K562 (cell line): ENCODE measurements at regions not wholly inside any gene's neighbourhood (a gene's known extent, or its start where the extent isn't known, plus 50 kb on each side); places are given as distances from the start of the nearest gene placed in this dataset.

Experiments used
- FOXJ2 ChIP-seq: fragments of 200-800 bp; sonication (Bioruptor generic); IDR thresholded peaks from 2 replicates; pipeline ENCODE4 v1.6.1; 2016; ENCODE audit warnings: missing genetic modification characterization, missing compliant biosample characterization
- HES1 ChIP-seq: fragments of 450-650 bp; IDR thresholded peaks from 2 replicates; pipeline ENCODE4 v1.6.1; 2016; ENCODE audit warnings: low read depth, mild to moderate bottlenecking, moderate library complexity
- NR2C2 ChIP-seq, 2 experiments: fragments of 200-800 bp in 1 of 2; sonication (Bioruptor generic) in 1 of 2; sonication (generic) in 1 of 2; formaldehyde crosslinking in 1 of 2; IDR thresholded peaks; 2 replicates each; pipeline versions ENCODE4 v1.6.1 to v1.8.0; 2016 to 2022; ENCODE audit warnings: mild to moderate bottlenecking in 1 of 2, missing compliant biosample characterization in 1 of 2, missing genetic modification characterization in 1 of 2, missing genetic modification reagents in 1 of 2
- ZKSCAN8 ChIP-seq: fragments of 200-800 bp; sonication (Bioruptor generic); IDR thresholded peaks from 2 replicates; pipeline ENCODE4 v1.6.1; 2016; ENCODE audit warnings: missing genetic modification characterization, missing compliant biosample characterization
- ZNF318 ChIP-seq, 2 experiments: fragments of 450-650 bp; IDR thresholded peaks; 2 replicates each; pipeline ENCODE4 v1.6.1; 2016; ENCODE audit warnings: mild to moderate bottlenecking in 2 of 2, borderline replicate concordance in 1 of 2, low read depth in 1 of 2, moderate library complexity in 1 of 2
- ZNF384 ChIP-seq: IDR thresholded peaks from 2 replicates; pipeline ENCODE4 v1.6.1; 2012; ENCODE audit warnings: low read depth, low read length, improper control_type of control experiment
- TF ChIP-seq, protein P1 (sequence below): IDR thresholded peaks from 3 replicates; pipeline ENCODE4 v1.6.1; 2011; ENCODE audit warnings: borderline replicate concordance, mild to moderate bottlenecking; ENCODE audit not compliant: insufficient read length, insufficient read depth
- TF ChIP-seq, protein P2 (sequence below): sonication (generic); IDR thresholded peaks from 2 replicates; pipeline ENCODE4 v1.6.1; 2016
- TF ChIP-seq, protein P3 (sequence below): fragments of 250-450 bp; sonication (Bioruptor Pico); IDR thresholded peaks from 2 replicates; pipeline ENCODE4 v1.4.0; 2020; ENCODE audit warnings: mild to moderate bottlenecking, moderate library complexity, borderline replicate concordance

DNA sequence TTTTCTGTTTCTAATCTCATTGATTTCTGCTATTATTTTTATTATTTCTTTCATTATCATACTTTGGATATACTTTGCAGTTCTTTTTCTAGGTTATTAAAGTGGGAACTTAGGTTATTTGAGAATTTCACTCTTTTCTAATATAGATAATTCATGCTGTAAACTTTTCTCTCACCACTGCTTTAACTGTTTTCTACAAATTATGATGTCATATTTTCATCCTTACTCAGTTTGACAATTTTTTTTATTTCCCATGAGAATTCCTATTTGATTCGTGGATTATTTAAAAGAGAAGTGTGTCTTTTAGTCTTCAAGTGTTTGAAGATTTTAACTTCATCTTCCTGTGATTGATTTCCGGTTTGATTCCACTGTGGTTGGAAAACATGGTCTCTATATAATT is 336.8 kb upstream of the SALL1 start (continued):
- TF ChIP-seq ZNF318 (IDR thresholded peaks at IDR 0.05; ENCODE audit: borderline replicate concordance in 1 of 2, low read depth in 1 of 2): no peak
- no peak for TF ChIP-seq NR2C2 (CRISPR knock-in tag; IDR thresholded peaks at IDR 0.05)
- no peak for TF ChIP-seq NR2C2 (tag; IDR thresholded peaks at IDR 0.05)
- no peak for TF ChIP-seq ZNF384
- no peak for TF ChIP-seq FOXJ2 (tag)
- TF ChIP-seq, protein P1, sequence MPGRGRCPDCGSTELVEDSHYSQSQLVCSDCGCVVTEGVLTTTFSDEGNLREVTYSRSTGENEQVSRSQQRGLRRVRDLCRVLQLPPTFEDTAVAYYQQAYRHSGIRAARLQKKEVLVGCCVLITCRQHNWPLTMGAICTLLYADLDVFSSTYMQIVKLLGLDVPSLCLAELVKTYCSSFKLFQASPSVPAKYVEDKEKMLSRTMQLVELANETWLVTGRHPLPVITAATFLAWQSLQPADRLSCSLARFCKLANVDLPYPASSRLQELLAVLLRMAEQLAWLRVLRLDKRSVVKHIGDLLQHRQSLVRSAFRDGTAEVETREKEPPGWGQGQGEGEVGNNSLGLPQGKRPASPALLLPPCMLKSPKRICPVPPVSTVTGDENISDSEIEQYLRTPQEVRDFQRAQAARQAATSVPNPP: no peak
- TF ChIP-seq ZKSCAN8 (CRISPR knock-in tag): no peak
- TF ChIP-seq, protein P2, sequence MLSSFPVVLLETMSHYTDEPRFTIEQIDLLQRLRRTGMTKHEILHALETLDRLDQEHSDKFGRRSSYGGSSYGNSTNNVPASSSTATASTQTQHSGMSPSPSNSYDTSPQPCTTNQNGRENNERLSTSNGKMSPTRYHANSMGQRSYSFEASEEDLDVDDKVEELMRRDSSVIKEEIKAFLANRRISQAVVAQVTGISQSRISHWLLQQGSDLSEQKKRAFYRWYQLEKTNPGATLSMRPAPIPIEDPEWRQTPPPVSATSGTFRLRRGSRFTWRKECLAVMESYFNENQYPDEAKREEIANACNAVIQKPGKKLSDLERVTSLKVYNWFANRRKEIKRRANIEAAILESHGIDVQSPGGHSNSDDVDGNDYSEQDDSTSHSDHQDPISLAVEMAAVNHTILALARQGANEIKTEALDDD: no peak
- TF ChIP-seq HES1: no peak
- TF ChIP-seq, protein P3, sequence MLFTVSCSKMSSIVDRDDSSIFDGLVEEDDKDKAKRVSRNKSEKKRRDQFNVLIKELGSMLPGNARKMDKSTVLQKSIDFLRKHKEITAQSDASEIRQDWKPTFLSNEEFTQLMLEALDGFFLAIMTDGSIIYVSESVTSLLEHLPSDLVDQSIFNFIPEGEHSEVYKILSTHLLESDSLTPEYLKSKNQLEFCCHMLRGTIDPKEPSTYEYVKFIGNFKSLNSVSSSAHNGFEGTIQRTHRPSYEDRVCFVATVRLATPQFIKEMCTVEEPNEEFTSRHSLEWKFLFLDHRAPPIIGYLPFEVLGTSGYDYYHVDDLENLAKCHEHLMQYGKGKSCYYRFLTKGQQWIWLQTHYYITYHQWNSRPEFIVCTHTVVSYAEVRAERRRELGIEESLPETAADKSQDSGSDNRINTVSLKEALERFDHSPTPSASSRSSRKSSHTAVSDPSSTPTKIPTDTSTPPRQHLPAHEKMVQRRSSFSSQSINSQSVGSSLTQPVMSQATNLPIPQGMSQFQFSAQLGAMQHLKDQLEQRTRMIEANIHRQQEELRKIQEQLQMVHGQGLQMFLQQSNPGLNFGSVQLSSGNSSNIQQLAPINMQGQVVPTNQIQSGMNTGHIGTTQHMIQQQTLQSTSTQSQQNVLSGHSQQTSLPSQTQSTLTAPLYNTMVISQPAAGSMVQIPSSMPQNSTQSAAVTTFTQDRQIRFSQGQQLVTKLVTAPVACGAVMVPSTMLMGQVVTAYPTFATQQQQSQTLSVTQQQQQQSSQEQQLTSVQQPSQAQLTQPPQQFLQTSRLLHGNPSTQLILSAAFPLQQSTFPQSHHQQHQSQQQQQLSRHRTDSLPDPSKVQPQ (CRISPR knock-in tag): no peak
